IPS-11a (cell line): ENCODE measurements at regions not wholly inside any gene's neighbourhood (a gene's known extent, or its start where the extent isn't known, plus 50 kb on each side); places are given as distances from the start of the nearest gene placed in this dataset.
"Not testable (repeated sequence)": the region's sequence is repeated elsewhere in the genome, so short reads cannot be mapped to it uniquely, and the experiment has no call there.

Source experiments
- H3K4me3 ChIP-seq: one replicate; pipeline ENCODE4 v1.5.1; 2013; ENCODE audit warnings: low read depth, low read length, control low read depth

- H3K4me3 ChIP-seq, result no peak overlapping the region
These were observed 123.1 kb downstream of the VEGFA start for GRCh38 chr6:43893073-43893472.

GRCh38 chr6:43891072-43891870 is 121.3 kb downstream of the VEGFA start:
- H3K4me3 ChIP-seq, result no peak overlapping the region

DNA sequence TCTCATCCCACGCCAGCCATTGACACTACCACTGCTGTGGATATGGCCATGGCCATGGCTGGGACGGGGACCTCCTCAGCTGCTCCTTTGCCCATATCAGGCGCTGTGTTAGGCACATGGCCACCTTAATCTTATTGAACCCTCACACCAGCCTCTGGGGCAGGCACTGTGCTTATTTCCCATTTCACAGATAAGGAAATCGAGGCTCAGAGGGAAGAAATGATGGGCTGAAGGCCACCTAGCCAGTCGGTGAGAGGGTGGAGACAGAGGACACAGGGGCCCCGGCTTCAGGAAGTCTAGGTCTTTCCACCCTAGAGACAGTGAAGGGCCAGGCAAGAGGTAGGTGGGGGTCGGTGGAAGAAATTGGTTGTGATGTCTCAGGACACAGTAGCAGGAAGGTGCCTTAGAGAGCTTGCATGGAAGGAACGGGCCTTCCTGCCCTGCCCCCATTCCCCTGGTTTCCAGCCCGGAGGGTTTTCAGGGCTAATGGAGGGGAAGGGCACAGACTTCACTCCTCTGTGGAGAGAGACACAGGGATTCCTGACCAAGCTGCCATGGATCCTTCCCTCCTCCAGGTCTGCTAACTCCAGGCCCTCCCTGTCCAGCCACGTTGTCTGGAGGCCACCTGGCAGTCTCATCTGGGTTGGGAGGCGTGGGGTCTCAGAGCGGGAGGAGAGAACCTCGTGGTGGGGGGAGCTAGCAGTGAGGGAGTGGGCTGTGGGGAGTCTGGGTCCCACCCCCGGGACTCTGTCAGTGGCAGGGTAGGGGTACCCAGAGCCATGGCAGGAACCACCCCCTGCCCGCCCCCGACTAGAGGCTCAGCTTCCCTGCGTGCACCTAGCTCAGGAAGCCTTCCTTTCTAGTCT is 120.4 kb downstream of the VEGFA start:
- H3K4me3 ChIP-seq, result no peak overlapping the region

DNA sequence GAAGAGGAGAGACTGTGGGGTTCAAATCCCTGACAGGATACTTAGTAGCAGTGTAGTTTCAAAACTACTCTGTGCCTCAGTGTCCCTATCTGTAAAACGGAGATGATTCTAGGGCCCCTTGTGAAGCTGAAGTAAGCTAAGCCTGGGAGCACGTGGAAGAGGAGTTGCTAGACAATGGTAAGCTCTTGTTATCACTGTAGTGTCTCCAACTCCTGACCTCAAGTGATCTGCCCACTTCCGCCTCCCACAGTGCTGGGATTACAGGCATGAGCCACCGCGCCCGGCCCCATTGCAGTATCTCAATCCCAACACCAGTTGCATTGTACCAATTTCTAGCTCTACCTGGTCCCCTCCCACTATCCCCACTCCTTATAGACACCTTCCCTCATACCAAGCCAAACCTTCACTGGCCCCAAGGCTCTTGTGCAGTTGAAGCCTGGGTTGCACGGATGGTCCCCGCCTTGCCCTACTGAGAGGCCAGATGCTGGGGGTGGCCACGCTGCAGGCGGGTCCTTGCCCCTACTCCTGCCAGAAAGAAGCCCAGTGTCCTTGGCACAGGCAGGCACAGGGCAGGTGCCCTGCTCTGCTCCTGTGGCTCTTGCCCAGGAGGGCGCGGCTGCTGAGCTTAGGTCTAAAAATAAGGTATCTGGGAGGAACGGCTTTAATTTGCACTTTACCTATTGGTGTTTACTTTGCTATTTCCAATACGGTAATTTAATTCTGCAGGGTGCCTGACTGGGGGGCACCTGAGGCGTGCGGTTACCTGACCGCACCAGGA is 118.1 kb downstream of the VEGFA start:
- no peak overlapping the region for H3K4me3 ChIP-seq

GRCh38 chr6:43887340-43887858 is 117.4 kb downstream of the VEGFA start:
- H3K4me3 ChIP-seq, result no peak overlapping the region

DNA sequence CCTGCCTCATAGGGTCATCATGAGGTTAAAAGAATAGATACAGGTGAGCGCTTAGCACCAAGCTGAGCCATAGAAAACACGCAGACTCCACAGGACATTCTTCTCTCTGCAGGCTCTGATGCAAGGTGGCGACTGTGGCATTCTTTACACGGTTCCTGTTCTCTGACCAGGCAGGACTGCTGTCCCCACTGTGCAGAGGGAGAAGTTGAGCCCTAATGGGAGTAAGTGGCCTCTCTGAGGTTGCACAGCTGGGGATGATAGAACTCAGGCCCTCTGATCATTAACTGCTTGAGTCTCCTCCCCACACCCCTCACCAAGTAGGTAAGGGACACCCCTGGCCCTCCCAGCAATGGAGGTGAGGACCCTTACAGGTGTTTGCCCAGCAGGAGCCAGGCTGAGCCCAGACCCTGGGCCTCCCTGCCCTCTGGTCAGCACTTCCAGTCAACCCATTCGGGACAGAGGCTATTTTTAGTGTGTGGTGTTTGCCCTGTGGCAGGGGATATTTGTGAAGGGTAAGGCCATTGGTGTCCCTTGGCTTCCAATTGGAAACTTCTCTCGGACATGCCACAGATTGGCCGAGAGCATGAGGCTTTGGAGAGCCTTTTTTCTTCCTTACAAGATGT is 116.8 kb downstream of the VEGFA start:
- no peak overlapping the region for H3K4me3 ChIP-seq

GRCh38 chr6:43886067-43886461 is 116.1 kb downstream of the VEGFA start:
- H3K4me3 ChIP-seq, result no peak overlapping the region

DNA sequence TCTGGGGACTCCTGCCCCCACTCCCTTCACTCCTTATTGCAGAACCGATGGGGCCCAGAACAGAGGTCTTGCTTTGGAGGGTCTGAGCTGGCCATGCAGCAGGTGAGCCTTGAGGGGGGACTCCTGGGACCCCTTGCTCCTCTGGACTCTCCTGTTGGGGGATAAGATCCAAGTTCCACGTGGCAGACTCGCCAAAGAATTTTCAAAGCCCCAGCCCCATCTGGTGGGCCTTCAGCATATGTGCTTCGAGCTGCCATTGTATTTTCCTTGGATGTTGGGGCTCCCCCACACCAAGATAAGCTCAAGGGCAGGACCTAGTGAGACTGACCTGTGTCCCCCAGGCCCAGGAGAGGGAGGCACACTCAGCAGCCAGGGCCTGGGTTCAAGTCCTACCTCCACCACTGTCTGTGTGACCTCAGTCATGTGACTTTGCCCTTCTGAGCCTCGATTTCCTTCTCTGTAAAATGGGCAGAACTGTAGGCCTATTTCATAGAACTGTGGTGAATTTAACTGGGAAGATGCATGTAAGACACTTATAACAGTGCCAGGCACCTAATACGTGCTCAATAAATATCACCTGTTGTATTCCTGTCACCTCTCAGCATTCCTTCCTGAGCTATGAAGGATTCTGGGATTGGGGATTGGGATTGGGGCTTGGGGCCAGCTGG is 115.5 kb downstream of the VEGFA start:
- H3K4me3 ChIP-seq, result no peak overlapping the region

DNA sequence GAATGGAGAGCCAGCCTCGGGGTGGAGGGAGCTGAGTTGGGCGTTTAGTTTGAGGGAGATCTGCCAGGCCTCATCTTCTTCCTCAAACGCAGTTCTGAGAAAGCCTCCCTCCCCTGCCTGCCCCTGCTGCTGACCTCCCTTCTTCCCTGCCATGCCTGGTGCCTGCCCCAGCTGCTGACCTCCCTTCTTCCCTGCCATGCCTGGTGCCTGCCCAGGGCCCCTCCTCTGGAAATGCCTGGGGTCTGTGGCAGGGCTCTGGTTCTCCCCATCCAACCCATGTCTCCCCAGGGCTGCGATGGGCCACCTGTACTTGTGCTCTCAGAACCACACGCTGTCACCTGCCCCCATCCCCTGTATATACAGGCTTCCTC is 114.6 kb downstream of the VEGFA start:
- no peak overlapping the region for H3K4me3 ChIP-seq

DNA sequence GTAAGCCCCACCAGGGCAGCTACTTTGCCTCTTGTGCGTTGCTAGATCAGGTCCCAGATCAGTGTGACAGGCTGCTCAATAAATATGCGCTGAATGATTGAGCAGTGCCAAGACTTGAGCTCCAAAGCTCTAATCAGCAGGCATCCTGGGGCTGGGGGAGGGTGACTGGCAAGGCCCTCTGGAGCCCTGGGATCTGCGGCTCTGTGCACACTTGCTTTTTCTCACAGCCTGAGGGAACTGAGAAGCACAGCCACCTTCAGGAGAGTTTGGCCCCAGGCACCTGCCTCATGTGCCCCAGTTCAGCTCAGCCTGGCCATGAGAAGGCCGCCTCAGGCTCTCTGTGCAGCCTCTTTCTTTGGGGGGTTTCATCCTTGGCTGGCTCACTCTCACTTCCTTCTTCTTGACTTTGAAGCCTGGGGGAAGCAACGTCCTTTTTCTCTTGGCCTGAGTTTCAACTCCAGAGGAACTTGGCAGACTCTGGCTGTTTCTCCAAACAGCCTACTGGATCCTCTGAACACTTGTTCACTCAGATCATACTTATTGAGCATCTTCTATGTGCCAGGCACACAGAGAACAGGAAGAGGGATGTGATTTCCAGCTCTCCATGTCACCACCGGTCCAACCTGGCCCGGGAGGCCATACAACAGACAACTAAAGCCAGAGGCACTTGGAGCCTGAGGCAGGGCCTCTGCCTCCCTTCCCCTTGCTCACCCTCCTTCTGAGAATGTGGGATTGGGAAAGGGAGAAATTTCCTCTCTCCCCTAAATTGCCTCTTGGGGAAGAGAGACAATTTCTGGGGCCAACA is 114.0 kb downstream of the VEGFA start:
- H3K4me3 ChIP-seq, result no peak overlapping the region

DNA sequence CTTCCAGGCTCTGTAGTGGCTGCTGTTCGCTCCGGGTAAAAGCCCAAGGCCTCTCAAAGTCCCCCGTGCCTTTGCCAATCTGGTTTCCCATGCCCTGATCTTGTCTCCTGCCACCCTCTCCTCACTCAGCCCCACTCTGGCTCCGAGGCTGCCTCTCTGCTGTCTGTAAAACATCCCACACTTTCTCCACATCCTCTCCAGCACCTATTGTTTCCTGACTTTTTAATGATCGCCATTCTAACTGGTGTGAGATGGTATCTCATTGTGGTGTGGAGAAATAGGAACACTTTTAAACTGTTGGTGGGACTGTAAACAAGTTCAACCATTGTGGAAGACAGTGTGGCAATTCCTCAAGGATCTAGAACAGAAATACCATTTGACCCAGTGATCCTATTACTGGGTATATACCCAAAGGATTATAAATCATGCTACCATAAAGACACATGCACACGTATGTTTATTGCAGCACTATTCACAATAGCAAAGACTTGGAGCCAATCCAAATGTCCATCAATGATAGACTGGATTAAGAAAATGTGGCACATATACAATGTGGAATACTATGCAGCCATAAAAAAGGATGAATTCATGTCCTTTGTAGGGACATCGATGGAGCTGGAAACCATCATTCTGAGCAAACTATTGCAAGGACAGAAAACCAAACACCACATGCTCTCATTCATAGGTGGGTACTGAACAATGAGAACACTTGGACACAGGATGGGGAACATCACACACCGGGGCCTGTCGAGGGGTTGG is 112.9 kb downstream of the VEGFA start:
- not testable (repeated sequence) for H3K4me3 ChIP-seq

DNA sequence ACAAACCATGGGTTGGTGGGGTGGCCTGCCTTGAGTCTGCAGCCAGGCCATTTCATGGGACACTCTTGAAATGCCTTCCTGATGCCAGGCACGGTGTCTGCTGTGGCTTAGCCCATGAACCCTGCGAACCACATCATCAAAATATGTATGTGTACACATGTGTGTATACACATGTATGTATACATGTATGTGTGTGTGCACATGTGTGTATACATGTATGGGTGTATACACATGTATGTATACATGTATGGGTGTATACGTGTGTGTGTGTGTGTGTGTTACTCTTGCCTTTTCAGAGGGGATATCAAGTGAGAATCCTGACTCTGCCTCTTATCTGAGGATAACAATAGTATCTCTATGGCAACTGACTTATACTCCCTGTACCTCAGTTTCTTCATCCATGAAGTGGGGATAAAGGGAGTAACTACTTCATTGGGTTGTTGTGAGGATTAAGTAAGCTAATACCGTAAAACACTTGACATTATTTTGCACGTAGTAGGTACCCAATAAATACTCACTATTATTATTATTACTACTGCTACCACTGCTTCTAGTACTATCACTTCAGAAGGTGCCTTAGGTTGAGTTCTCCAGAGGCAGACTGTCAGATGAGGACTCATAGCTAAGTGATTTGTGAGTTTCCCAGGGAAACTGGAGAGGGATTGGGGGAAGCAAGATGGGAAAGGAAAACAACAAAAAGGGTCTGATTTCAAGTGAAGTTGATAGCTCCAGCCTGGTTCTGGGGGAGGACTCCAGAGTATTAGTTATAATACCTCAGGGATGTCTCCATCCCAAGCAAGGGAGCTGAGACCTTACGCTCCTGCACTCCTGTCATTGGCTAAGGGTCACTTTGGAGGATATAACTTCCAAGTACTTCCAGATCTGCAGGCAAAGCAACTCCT is 110.5 kb downstream of the VEGFA start:
- H3K4me3 ChIP-seq, result no peak overlapping the region

DNA sequence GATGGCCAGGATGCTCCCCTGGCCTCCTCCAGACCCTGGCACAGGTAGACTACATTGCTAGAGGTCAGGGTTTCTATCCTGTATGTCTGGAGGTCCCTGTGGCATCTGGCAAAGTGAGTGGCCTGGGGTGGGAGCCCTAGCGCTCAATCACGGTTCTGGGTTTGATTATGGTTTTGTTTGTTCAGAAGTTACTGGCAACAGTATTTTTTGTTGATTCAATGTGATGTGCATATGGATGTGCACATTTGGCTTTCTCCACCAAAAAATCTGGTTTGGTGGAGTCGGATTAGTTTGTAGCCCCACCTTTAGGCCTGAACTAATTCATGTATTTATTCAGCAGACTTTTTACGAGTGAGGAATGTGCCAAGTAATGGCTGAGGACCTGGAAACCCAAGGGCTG is 109.7 kb downstream of the VEGFA start:
- no peak overlapping the region for H3K4me3 ChIP-seq

DNA sequence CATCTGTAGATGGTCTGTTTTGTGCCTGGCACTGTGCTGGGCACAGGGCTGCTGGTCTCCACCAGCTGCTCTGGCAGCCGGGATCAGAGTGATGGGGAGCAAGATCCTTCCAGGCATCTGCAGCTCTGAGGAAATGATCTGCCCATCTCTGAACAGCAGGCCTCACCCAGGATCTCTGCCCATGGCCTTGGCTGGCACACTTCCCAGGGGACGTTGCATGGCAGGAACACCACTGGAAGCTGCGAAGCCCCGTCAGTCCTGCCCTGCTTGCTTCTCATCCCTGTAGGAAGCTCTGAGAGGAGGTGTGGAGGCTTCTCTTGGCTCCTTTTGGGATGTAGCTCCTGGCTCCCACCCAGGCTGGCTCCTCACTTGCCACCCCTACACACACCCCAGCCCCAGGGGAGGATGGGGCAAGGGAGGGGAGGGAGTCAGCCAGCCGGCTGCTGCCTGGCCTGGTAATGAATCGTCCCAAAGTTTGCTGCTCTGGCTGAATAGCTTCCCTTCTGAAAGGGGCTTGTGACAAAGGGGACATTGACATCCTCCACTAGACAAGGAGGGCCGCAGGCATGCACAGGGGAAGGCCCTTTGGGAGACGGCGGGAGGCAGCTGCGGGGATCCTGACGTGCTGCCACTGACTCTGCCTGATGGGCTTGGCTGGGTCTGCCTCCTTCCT is 108.9 kb downstream of the VEGFA start:
- H3K4me3 ChIP-seq, result no peak overlapping the region

DNA sequence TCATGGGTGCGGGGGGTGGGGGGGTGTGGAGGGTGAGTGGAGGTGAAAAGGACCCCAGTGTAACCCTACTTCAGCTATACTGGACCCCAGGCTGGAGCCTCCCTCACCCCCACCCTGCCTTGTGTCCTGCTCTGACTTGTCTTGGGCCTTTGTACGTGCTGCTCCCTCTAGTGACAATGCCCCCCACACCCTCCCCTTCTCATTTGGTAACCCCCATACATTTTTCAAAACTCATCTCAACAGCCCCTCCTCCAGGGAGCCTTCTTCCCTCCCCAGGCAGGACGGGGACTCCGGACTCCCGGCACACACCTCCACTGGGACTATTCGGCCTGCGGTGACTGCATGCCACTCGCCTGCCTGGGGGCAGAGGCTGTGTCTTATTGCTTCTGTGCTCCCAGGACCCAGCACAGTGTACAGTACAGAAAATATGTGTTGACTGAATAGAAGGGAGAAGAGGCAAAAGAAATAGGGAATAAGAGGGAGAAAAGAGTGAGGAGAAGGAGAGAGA is 108.2 kb downstream of the VEGFA start:
- H3K4me3 ChIP-seq, result no peak overlapping the region

DNA sequence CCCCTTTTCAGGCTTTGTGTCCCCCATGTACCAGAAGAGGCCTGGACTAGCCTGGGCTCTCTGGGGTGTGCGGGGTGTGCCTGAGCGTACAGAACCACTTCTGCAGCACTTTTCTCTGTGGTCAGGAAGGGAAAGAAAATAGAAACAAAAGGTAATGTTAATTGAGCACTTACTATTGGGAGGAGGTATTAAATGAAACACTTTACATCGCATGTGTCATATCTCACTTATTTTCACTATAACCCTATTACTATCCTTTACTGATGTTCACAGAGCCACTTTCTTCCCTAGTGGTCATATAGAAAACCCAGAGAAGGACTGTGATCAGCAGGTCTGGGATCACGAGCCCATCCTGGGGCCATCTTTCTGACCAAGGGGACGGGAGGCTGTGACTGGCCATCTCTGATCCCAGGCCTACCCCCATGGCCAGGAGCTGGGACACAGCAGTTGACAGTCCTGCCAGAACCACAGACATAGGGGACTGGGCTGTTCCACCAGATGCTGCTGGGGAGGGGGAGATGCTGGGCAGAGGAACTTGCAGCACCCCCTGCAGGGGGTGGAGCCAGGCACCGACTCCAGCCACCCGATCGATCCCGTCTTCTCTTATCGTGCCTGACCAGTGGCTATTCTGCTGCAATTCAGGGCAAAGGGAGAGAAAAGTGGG is 107.6 kb downstream of the VEGFA start:
- H3K4me3 ChIP-seq, result no peak overlapping the region
